Astrocyte of the cerebellum (primary cell): ENCODE measurements at regions not wholly inside any gene's neighbourhood (a gene's known extent, or its start where the extent isn't known, plus 50 kb on each side); places are given as distances from the start of the nearest gene placed in this dataset.

Source experiments
- DNase-seq: peaks from one replicate; pipeline ENCODE4 v3.0.0-alpha.2; 2011; ENCODE audit warnings: low read depth
- H3K4me3 ChIP-seq: 2 replicates; pipeline ENCODE4 v1.5.1; 2011; ENCODE audit warnings: mild to moderate bottlenecking, low read depth, low read length, moderate library complexity
- in situ Hi-C: cut with HindIII; loops from 2 replicates; pipeline ENCODE4 v1.10.0; 2017; ENCODE audit warnings: low sequenced_read_pairs
- TF ChIP-seq, protein P1 (sequence below): IDR thresholded peaks from 2 replicates; pipeline ENCODE4 v1.5.1; 2012; ENCODE audit warnings: low read length, low read depth, moderate library complexity, mild to moderate bottlenecking; ENCODE audit errors: missing control alignments

DNA sequence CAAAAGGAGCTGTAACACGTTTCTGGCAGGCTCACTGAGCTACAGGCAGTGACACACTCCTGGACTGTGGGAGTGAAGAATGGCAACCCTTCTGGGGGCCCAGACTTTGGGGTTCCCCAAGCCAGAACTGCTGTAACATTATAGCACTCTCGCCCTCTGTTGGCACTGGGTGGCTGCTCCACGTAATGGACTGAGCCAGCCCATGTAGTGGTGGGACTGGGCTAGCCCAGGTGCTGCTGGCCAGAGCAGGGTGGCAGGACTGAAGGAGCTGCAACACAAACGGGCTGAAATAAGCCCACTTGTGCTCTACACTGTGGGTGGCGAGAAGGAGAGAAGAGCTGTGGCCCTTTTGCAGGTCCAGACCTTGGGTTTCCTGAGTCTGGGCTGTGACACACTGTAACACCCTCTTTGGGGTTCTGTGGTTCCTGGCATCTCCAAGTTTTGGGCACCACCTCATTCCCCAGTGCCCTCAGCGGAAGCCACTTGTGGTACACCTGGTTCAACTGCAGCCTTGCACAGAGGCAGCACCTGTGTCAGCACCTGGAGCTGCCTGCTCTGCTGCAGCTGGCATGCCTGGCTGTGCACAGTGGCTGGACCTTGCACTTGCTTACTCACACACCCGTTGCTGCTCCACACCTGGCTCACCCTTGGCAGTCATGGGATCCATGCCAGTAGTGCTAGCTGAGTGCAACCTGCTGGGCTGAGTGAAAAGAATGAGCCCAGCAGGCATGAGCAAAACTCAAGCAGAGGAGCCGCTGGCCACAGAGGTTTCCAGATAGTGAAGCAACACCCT lies 95.0 kb upstream of the PRR16 start:
- in situ Hi-C loops = no loop called here

DNA sequence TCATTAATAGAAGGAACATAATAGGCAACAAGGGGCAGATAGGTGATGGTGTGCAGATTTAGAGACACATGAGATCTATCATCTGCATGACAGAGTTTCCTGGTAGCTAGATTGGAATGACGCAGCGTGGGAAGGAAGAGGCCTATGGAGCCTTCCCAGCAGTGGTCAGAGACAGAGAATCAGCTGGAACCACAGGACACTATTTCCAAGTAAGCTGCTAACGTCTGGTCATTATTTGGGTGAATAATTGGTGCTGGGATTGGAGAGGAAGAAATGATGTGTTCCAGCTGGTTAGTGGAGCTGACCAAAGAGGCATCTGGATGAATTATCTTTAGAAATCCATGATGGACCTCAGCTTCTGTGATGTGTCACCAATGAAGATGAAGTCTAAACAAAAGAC lies 91.2 kb upstream of the PRR16 start:
- no peak for DNase-seq
- TF ChIP-seq, protein P1, sequence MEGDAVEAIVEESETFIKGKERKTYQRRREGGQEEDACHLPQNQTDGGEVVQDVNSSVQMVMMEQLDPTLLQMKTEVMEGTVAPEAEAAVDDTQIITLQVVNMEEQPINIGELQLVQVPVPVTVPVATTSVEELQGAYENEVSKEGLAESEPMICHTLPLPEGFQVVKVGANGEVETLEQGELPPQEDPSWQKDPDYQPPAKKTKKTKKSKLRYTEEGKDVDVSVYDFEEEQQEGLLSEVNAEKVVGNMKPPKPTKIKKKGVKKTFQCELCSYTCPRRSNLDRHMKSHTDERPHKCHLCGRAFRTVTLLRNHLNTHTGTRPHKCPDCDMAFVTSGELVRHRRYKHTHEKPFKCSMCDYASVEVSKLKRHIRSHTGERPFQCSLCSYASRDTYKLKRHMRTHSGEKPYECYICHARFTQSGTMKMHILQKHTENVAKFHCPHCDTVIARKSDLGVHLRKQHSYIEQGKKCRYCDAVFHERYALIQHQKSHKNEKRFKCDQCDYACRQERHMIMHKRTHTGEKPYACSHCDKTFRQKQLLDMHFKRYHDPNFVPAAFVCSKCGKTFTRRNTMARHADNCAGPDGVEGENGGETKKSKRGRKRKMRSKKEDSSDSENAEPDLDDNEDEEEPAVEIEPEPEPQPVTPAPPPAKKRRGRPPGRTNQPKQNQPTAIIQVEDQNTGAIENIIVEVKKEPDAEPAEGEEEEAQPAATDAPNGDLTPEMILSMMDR = no peak
- no peak overlapping the region for H3K4me3 ChIP-seq
- in situ Hi-C loops = no loop called here

More for the DNA sequence above, 95.0 kb upstream of the PRR16 start:
- no peak for DNase-seq
- no peak overlapping the region for H3K4me3 ChIP-seq
- TF ChIP-seq, protein P1 = no peak

DNA sequence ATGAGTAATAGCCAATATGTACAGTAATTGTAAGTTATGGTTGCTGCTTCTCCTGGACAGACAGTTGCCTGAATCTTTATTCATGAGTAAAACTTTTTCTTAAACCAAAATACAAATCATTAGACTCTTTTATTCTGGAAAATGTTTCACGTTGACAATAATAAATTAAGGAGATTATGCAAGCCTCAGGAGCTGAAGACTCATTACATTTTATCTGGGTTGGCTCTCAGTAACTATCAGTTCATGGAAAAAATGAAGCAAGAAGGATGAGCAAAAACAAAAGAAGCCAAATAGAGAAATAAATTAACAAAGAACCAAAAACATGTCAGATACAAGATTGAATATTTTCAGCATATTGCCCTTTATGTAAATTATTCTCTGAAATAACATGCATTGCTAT lies 88.9 kb upstream of the PRR16 start:
- DNase-seq = no peak
- no peak overlapping the region for H3K4me3 ChIP-seq
- TF ChIP-seq, protein P1 = no peak
- in situ Hi-C loops = no loop called here

DNA sequence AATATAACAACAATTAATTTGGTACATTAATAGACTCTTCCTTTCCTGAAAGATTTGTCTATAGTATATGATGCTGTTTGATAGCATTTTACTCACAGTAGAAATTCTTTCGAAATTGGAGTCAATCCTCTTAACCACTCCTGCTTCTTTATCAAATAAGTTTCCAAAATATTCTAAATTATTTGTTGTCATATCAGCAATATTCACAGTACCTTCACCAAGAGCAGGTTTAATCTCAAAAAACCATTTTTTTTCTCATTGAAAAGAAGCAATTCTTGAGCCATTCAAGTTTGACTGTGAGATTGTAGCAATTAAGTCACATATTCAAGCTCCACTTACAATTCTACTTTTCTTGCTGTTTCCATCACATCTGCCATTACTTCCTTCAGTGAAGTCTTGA lies 83.5 kb upstream of the PRR16 start:
- TF ChIP-seq, protein P1 = no peak
- in situ Hi-C loops = no loop called here
- no peak for DNase-seq
- no peak overlapping the region for H3K4me3 ChIP-seq

DNA sequence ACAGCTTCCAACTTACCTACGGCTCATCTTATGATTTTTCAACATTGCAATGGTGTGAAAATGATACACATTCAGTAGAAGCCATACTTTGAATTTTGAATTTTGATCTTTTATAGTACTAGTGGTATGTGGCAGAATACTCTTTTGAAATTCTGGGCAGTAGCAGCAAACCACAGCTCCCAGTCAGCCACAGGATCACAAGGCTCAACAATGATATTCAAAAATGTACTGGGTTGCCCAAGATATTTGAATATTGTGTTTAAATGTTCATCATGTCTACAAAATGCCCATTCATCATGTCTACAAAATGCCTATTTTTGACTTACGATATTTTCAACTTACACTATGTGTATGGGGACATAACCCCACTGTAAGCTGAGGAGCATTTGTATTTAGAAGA lies 81.3 kb upstream of the PRR16 start:
- in situ Hi-C loops = no loop called here
- DNase-seq = no peak

DNA sequence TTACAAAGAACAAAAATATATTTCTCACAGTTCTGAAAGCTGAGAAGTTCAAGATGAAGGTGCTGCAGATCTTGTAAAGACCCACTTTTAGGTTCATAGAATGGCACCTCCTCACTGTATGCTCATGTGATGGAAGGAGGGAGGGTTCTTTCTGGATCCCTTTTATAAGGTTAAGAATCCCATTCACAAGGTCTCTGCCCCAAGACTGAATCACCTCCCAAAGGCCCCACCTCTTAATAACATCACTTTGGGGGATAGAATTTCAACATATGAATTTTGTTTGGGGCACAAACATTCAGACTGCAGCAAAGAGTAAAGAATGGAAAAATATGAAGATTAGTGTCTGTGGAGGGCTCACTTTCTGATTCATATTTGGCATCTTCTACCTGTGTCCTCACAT lies 77.1 kb upstream of the PRR16 start:
- in situ Hi-C loops = no loop called here
- TF ChIP-seq, protein P1 = no peak
- DNase-seq = no peak
- H3K4me3 ChIP-seq = no peak overlapping the region

More for the DNA sequence above, 81.3 kb upstream of the PRR16 start:
- TF ChIP-seq, protein P1 = no peak
- H3K4me3 ChIP-seq = no peak overlapping the region
